K562 (cell line): ENCODE measurements at regions not wholly inside any gene's neighbourhood (a gene's known extent, or its start where the extent isn't known, plus 50 kb on each side); places are given as distances from the start of the nearest gene placed in this dataset.

Experiments used
- ATAC-seq: fragments of 200-7000 bp; cut with Tn5 transposase; 3 replicates; pipeline ENCODE4 v1.9.1; 2020; ENCODE audit warnings: moderate library complexity
- BruUV-seq: library from RNA; stranded (reverse); fragments of 400-500 nt; replicated peaks from 2 replicates; lab custom pipeline; 2021; lab: Mats Ljungman, UMichigan
- CTCF ChIA-PET: fragments of 300-600 bp; formaldehyde crosslinking; extraction: SDS; loops from one replicate; lab custom pipeline; 2021; ENCODE audit warnings: low intra/inter-chr PET ratio; lab: Yijun Ruan, JAX
- POLR2A ChIA-PET: fragments of 300-600, 350-650 bp; sonication (Branson Sonifier 250); formaldehyde crosslinking; extraction: SDS; loops from one replicate; lab custom pipeline; 2021; ENCODE audit warnings: antibody characterized with exemption, inconsistent platforms; lab: Yijun Ruan, JAX
- DNase-seq, 4 experiments: peaks; one replicate each; pipeline versions ENCODE4 v3.0.0 to v3.0.0-alpha.2; 2011 to 2018; ENCODE audit warnings: low spot score in 3 of 4, mixed read lengths in 3 of 4; ENCODE audit errors: extremely low read depth in 1 of 4
- FAIRE-seq: peaks from 2 replicates; lab custom pipeline; 2011; peaks lifted over from hg19 to GRCh38; lab: Jason Lieb, UNC
- H2AFZ ChIP-seq: 2 replicates; pipeline ENCODE4 v1.6.0; 2011; ENCODE audit warnings: low read depth, low read length, control low read depth, inconsistent platforms
- H3K27ac ChIP-seq: fragments of 200-600 bp; 3 replicates; pipeline ENCODE4 v1.8.0; 2011; ENCODE audit warnings: low read depth, mild to moderate bottlenecking, control low read depth, inconsistent platforms, low read length, moderate library complexity, mixed read lengths; ENCODE audit errors: extremely low read depth
- H3K27me3 ChIP-seq, 2 experiments: fragments of 300-600 bp in 1 of 2; 2 replicates in 1 of 2; 3 replicates in 1 of 2; pipeline versions ENCODE4 v1.6.0 to v1.8.0; 2011; ENCODE audit warnings: inconsistent platforms in 2 of 2, low read length in 2 of 2, mild to moderate bottlenecking in 1 of 2, mixed read lengths in 1 of 2, moderate library complexity in 1 of 2; ENCODE audit not compliant: control insufficient read depth in 2 of 2, insufficient read depth in 2 of 2
- H3K36me3 ChIP-seq: fragments of 300-600 bp; 3 replicates; pipeline ENCODE4 v1.8.0; 2011; ENCODE audit warnings: mild to moderate bottlenecking, low read length, inconsistent platforms; ENCODE audit not compliant: control insufficient read depth, insufficient read depth
- H3K4me1 ChIP-seq, 2 experiments: fragments of 200-600 bp in 1 of 2; replicated peaks in 1 of 2; 2 replicates in 1 of 2; 3 replicates in 1 of 2; pipeline versions ENCODE4 v1.5.1 to v1.8.0; 2011; ENCODE audit warnings: inconsistent platforms in 2 of 2, low read length in 2 of 2, mild to moderate bottlenecking in 1 of 2, mixed read lengths in 1 of 2, moderate library complexity in 1 of 2; ENCODE audit not compliant: control insufficient read depth in 2 of 2, insufficient read depth in 2 of 2
- H3K4me2 ChIP-seq: 2 replicates; pipeline ENCODE4 v1.6.1; 2011; ENCODE audit warnings: low read length, control low read depth, inconsistent platforms, mixed read lengths; ENCODE audit not compliant: insufficient read depth
- H3K4me3 ChIP-seq: fragments of 200-600 bp; sonication (generic), shearing (Covaris generic); 2 replicates; pipeline ENCODE4 v1.5.1; 2016; ENCODE audit warnings: control low read depth, inconsistent platforms
- H3K79me2 ChIP-seq: fragments of 200-600 bp; 3 replicates; pipeline ENCODE4 v1.8.0; 2011; ENCODE audit warnings: low read length, inconsistent platforms; ENCODE audit not compliant: control insufficient read depth, insufficient read depth
- H3K9ac ChIP-seq, 2 experiments: 2 replicates each; pipeline versions ENCODE4 v1.6.0 to v1.6.1; 2011; ENCODE audit warnings: low read depth in 2 of 2, low read length in 2 of 2, control low read depth in 1 of 2, inconsistent platforms in 1 of 2, mild to moderate bottlenecking in 1 of 2, mixed read lengths in 1 of 2; ENCODE audit not compliant: insufficient read depth in 1 of 2
- H3K9me1 ChIP-seq: one replicate; pipeline ENCODE4 v1.6.0; 2011; ENCODE audit warnings: inconsistent platforms, mild to moderate bottlenecking, low read length, moderate library complexity; ENCODE audit not compliant: control insufficient read depth, insufficient read depth
- H3K9me3 ChIP-seq: replicated peaks from 2 replicates; pipeline ENCODE4 v1.5.1; 2011; ENCODE audit warnings: low read depth, low read length, inconsistent platforms; ENCODE audit not compliant: control insufficient read depth, insufficient read depth
- H4K20me1 ChIP-seq: replicated peaks from 2 replicates; pipeline ENCODE4 v1.6.1; 2011; ENCODE audit warnings: low read length, inconsistent platforms, mixed read lengths; ENCODE audit not compliant: control insufficient read depth, insufficient read depth
- MCM7 ChIP-seq, 2 experiments: fragments of 450-650 bp; IDR thresholded peaks; 2 replicates each; pipeline ENCODE4 v1.6.1; 2016 to 2018
- RCOR1 ChIP-seq, 2 experiments: IDR thresholded peaks; 2 replicates each; pipeline ENCODE4 v1.6.1; 2012; ENCODE audit warnings: low read depth in 2 of 2, low read length in 2 of 2, borderline replicate concordance in 1 of 2, improper control_type of control experiment in 1 of 2
- TAF7 ChIP-seq: fragments of 450-650 bp; IDR thresholded peaks from 2 replicates; pipeline ENCODE4 v1.6.1; 2016; ENCODE audit warnings: missing genetic modification characterization, missing compliant biosample characterization
- TRIM24 ChIP-seq, 2 experiments: fragments of 450-650 bp; IDR thresholded peaks; 2 replicates each; pipeline ENCODE4 v1.6.1; 2016
- ZNF239 ChIP-seq: fragments of 250-450 bp; sonication (Bioruptor Pico); IDR thresholded peaks from 2 replicates; pipeline ENCODE4 v1.4.0; 2020; ENCODE audit warnings: mild to moderate bottlenecking
- ZNF717 ChIP-seq: fragments of 250-450 bp; sonication (Bioruptor Pico); IDR thresholded peaks from 2 replicates; pipeline ENCODE4 v1.5.0; 2021
- ZNF76 ChIP-seq: fragments of 250-450 bp; sonication (Bioruptor Pico); IDR thresholded peaks from 2 replicates; pipeline ENCODE4 v1.4.0; 2020; ENCODE audit warnings: mild to moderate bottlenecking, moderate library complexity, borderline replicate concordance
- ZZZ3 ChIP-seq: fragments of 450-650 bp; IDR thresholded peaks from 2 replicates; pipeline ENCODE4 v1.6.1; 2016; ENCODE audit warnings: antibody characterized with exemption, mild to moderate bottlenecking, moderate library complexity
- whole genome bisulfite sequencing: fragments of 100-300 bp; shearing (Covaris generic); methylation state at CpG from one replicate; pipeline ENCODE4 v1.1.6; 2016; ENCODE audit warnings: low coverage, mixed read lengths; ENCODE audit not compliant: insufficient coverage; ENCODE audit errors: missing lambda C conversion rate; 5-methylcytosine and 5-hydroxymethylcytosine counted together
- in situ Hi-C: fragments of 300-500 bp; cut with MboI; formaldehyde crosslinking; loops from 4 replicates; pipeline ENCODE4 v1.15.0; 2018; ENCODE audit warnings: inconsistent platforms, mixed read lengths
- intact Hi-C: fragments of 100-400 bp; cut with micrococcal nuclease; formaldehyde crosslinking; loops from 2 replicates; pipeline ENCODE4 v1.14.2; 2022
- TF ChIP-seq, protein P1 (sequence below): fragments of 200-800 bp; sonication (Bioruptor generic); IDR thresholded peaks from 2 replicates; pipeline ENCODE4 v1.6.1; 2017; ENCODE audit warnings: missing genetic modification characterization, missing compliant biosample characterization
- TF ChIP-seq, protein P2 (sequence below): fragments of 250-450 bp; sonication (Bioruptor Pico); IDR thresholded peaks from 2 replicates; pipeline ENCODE4 v1.5.0; 2021
- TF ChIP-seq, protein P3 (sequence below), 3 experiments: IDR thresholded peaks in 2 of 3; conservative IDR thresholded peaks in 1 of 3; 2 replicates each; pipeline ENCODE4 v1.5.1; 2011 to 2012; ENCODE audit warnings: low read length in 3 of 3, mild to moderate bottlenecking in 3 of 3, control low read depth in 2 of 3, improper control_type of control experiment in 1 of 3, inconsistent platforms in 1 of 3, low read depth in 1 of 3, mixed read lengths in 1 of 3, moderate library complexity in 1 of 3; ENCODE audit not compliant: insufficient read depth in 2 of 3

DNA sequence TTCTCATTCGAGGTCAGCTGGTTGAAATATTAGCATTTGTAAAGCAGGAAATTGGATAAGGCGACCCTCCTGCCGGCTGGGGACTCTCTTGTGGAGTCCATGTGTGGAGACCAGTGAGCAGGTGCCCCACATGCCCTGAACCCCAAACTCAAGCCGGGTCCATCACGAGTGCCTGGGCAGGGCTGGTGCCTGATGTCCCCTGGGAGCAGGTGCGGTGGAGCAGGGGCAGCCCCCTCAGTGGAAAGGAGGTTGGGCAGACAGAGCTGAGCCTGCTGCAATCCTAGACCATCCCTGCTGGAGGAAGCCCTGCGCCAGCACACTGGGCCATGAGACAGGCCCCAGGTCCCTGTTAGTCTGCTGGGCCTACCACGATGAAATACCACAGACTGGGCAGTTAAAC is 395.6 kb downstream of the NPHP4 start:
- no TSS peak for BruUV-seq
- WGBS, result under 1% methylated on average over 8 of the region's 8 CpGs
- ATAC-seq (no peak), DNase-seq (no peak), FAIRE-seq (no peak)
- Histone ChIP-seq H3K4me1 (no peaks in the 10 kb centered on the region), H3K27ac (no peak overlapping the region), H3K79me2 (no peaks in the 10 kb centered on the region), H3K9ac (no peak overlapping the region; a peak in 1 of 4 replicates), H3K4me3 (no peak overlapping the region), H4K20me1 (no peaks in the 10 kb centered on the region), H3K36me3 (no peaks in the 10 kb centered on the region), H2AFZ (no peak overlapping the region), H3K4me2 (no peak overlapping the region), H3K27me3 (peaks cover 0 to 24% of the 10 kb centered on the region in 2 experiments; a peak in 2 of 5 replicates), H3K9me3 (no peaks in the 10 kb centered on the region), H3K9me1 (no peaks in the 10 kb centered on the region)
- in situ Hi-C loops, result no loop called here
- TF ChIP-seq RCOR1 (IDR thresholded peaks at IDR 0.05; ENCODE audit: borderline replicate concordance in 1 of 2, low read depth in 2 of 2, low read length in 2 of 2) (no peak), ZNF239 (CRISPR knock-in tag) (no peak), ZNF717 (CRISPR knock-in tag) (no peak), ZZZ3 (no peak), TRIM24 (IDR thresholded peaks at IDR 0.05) (no peak), MCM7 (IDR thresholded peaks at IDR 0.05) (no peak)
- ChIA-PET POLR2A (interaction anchor here (0.6 kb wide), 1 partner anchor 13 kb away, joined by 3 read pairs; no protein-coding TSS in a partner anchor), CTCF (no interaction called here)
- intact Hi-C loops, result loop anchor here (10.0 kb wide), 1 partner anchor 82 kb away; no protein-coding TSS in a partner anchor

DNA sequence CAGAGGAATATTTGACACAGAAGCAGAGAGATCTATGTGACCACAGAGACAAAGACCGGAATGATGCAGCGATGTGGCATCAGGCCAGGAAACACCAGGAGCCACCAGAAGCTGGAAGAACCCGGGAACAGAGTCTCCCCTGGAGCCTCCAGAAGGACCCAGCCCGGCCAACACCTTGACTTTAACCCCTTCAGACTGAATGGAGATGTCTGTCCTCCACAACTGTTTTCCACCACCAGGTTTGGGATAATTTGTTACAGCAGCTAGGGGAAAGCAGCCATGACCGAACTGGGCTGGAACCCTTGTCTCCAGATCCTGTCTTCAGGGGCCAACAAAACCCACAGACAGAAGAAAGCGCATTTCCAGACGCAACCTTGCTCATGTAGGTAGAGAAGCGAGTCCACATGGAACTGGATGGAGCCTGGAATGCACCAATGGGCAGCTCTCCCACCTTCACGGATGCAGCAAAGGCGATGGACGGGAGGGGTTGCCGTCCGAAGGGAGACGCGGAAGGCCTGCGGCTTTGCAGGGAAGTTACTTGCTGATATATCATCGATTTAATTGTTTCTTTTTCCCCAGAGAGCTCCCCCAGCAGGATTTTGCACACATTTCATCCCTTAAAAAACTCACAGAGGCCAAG is 396.6 kb downstream of the NPHP4 start:
- peaks cover 0 to 20% of the 10 kb centered on the region in 2 experiments; a peak in 2 of 5 replicates for H3K27me3 ChIP-seq
- H3K4me3 ChIP-seq, result no peak overlapping the region
- H4K20me1 ChIP-seq, result no peaks in the 10 kb centered on the region
- ATAC-seq (no peak), FAIRE-seq (no peak), DNase-seq (no peak)
- H3K4me2 ChIP-seq, result no peak overlapping the region
- H2AFZ ChIP-seq, result no peak overlapping the region
- H3K36me3 ChIP-seq, result no peaks in the 10 kb centered on the region
- intact Hi-C loops (loop anchor here (10.0 kb wide), 1 partner anchor 81 kb away; no protein-coding TSS in a partner anchor), in situ Hi-C loops (no loop called here)
- no peaks in the 10 kb centered on the region for H3K4me1 ChIP-seq
- H3K27ac ChIP-seq, result no peak overlapping the region
- ChIA-PET POLR2A (no interaction called here), CTCF (no interaction called here)
- H3K9me1 ChIP-seq, result no peaks in the 10 kb centered on the region
- BruUV-seq, result no TSS peak
- WGBS, result 4% methylated on average over 17 of the region's 17 CpGs
- no peaks in the 10 kb centered on the region for H3K9me3 ChIP-seq
- no peaks in the 10 kb centered on the region for H3K79me2 ChIP-seq
- H3K9ac ChIP-seq, result no peak overlapping the region
- TF ChIP-seq, protein P1, sequence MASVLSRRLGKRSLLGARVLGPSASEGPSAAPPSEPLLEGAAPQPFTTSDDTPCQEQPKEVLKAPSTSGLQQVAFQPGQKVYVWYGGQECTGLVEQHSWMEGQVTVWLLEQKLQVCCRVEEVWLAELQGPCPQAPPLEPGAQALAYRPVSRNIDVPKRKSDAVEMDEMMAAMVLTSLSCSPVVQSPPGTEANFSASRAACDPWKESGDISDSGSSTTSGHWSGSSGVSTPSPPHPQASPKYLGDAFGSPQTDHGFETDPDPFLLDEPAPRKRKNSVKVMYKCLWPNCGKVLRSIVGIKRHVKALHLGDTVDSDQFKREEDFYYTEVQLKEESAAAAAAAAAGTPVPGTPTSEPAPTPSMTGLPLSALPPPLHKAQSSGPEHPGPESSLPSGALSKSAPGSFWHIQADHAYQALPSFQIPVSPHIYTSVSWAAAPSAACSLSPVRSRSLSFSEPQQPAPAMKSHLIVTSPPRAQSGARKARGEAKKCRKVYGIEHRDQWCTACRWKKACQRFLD, result no peak
- TF ChIP-seq ZNF76 (CRISPR knock-in tag) (no peak), TAF7 (tag) (no peak)
- TF ChIP-seq, protein P2, sequence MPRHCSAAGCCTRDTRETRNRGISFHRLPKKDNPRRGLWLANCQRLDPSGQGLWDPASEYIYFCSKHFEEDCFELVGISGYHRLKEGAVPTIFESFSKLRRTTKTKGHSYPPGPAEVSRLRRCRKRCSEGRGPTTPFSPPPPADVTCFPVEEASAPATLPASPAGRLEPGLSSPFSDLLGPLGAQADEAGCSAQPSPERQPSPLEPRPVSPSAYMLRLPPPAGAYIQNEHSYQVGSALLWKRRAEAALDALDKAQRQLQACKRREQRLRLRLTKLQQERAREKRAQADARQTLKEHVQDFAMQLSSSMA (CRISPR knock-in tag), result no peak
- TF ChIP-seq, protein P3, sequence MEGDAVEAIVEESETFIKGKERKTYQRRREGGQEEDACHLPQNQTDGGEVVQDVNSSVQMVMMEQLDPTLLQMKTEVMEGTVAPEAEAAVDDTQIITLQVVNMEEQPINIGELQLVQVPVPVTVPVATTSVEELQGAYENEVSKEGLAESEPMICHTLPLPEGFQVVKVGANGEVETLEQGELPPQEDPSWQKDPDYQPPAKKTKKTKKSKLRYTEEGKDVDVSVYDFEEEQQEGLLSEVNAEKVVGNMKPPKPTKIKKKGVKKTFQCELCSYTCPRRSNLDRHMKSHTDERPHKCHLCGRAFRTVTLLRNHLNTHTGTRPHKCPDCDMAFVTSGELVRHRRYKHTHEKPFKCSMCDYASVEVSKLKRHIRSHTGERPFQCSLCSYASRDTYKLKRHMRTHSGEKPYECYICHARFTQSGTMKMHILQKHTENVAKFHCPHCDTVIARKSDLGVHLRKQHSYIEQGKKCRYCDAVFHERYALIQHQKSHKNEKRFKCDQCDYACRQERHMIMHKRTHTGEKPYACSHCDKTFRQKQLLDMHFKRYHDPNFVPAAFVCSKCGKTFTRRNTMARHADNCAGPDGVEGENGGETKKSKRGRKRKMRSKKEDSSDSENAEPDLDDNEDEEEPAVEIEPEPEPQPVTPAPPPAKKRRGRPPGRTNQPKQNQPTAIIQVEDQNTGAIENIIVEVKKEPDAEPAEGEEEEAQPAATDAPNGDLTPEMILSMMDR (IDR thresholded peaks at IDR 0.05 in 2 of 3, conservative IDR thresholded peaks at IDR 0.05 in 1 of 3; ENCODE audit: insufficient read depth in 2 of 3, low read depth in 1 of 3, low read length in 3 of 3), result 0 out of 6 replicates have a peak, but pooled peaks of 1 of the 3 experiments have one; percentile 21
